ENCODE measurements at regions not wholly inside any gene's neighbourhood (a gene's known extent, or its start where the extent isn't known, plus 50 kb on each side); places are given as distances from the start of the nearest gene placed in this dataset.

- WGBS, 2 donors: 38 to 57% methylated on average over 1 of the region's 1 CpG
- no peak for TF ChIP-seq CTCF (IDR thresholded peaks at IDR 0.05)
- DNase-seq: peak in 4 of 6 donors; percentile 8 to 47 (median 28)
- Histone ChIP-seq H3K4me1 (no peaks in the 10 kb centered on the region), H3K4me3 (no peak overlapping the region), H3K36me3 (no peaks in the 10 kb centered on the region), H3K27me3 (no peaks in the 10 kb centered on the region), H3K9me3 (no peaks in the 10 kb centered on the region), H3K27ac (no peak overlapping the region)
- ATAC-seq: peak in 3 of 4 donors; percentile 22 to 68 (median 55)
- intact Hi-C loops (cut with DNase I): no loop called here
- FAIRE-seq: no peak
Observed at GRCh38 chr4:57191523-57192034, 81.4 kb upstream of the IGFBP7 start.

- H3K27me3 ChIP-seq: no peaks in the 10 kb centered on the region
- peak in 3 of 4 donors; percentile 38 to 58 (median 53) for ATAC-seq
- H3K4me3 ChIP-seq: no peak overlapping the region
- H3K4me1 ChIP-seq: no peaks in the 10 kb centered on the region
- 39 to 42% methylated on average over 12 of the region's 12 CpGs for WGBS, 2 donors
- no peaks in the 10 kb centered on the region for H3K9me3 ChIP-seq
- peak in 3 of 4 donors; percentile 37 to 50 (median 37) for TF ChIP-seq CTCF (IDR thresholded peaks at IDR 0.05)
- intact Hi-C loops (cut with DNase I): no loop called here
- no peak overlapping the region for H3K27ac ChIP-seq
- DNase-seq: peak in 2 of 6 donors; percentile 4 to 23
- no peaks in the 10 kb centered on the region for H3K36me3 ChIP-seq
- FAIRE-seq: no peak
Observed at GRCh38 chr4:57190601-57191481, 80.7 kb upstream of the IGFBP7 start.

- 43 to 55% methylated on average over 4 of the region's 4 CpGs for WGBS, 2 donors
- intact Hi-C loops (cut with DNase I): no loop called here
- Histone ChIP-seq H3K27ac (no peak overlapping the region), H3K9me3 (no peaks in the 10 kb centered on the region), H3K4me1 (no peaks in the 10 kb centered on the region), H3K36me3 (no peaks in the 10 kb centered on the region), H3K4me3 (no peak overlapping the region), H3K27me3 (no peaks in the 10 kb centered on the region)
- DNase-seq (no peak), FAIRE-seq (no peak), ATAC-seq (no peak)
- no peak for TF ChIP-seq CTCF (IDR thresholded peaks at IDR 0.05)
Observed at GRCh38 chr4:57187246-57187645, 77.1 kb upstream of the IGFBP7 start.

- no peak for TF ChIP-seq CTCF (IDR thresholded peaks at IDR 0.05)
- DNase-seq (no peak), FAIRE-seq (no peak), ATAC-seq (no peak)
- intact Hi-C loops (cut with DNase I): no loop called here
- H3K36me3 ChIP-seq: no peaks in the 10 kb centered on the region
- H3K9me3 ChIP-seq: no peaks in the 10 kb centered on the region
- H3K27ac ChIP-seq: no peak overlapping the region
- H3K4me1 ChIP-seq: no peaks in the 10 kb centered on the region
- 86 to 91% methylated on average over 18 of the region's 18 CpGs for WGBS, 2 donors
- no peak overlapping the region for H3K4me3 ChIP-seq
- H3K27me3 ChIP-seq: no peaks in the 10 kb centered on the region
Observed at GRCh38 chr4:57184378-57185029, 74.3 kb upstream of the IGFBP7 start.

Measured in pancreas (tissue), 10 donors.